Suprapubic skin (tissue), 4 donors: ENCODE measurements at regions not wholly inside any gene's neighbourhood (a gene's known extent, or its start where the extent isn't known, plus 50 kb on each side); places are given as distances from the start of the nearest gene placed in this dataset.

ENCODE experiments used
- CTCF ChIP-seq, 2 donors: fragments of 200-600 bp in 1 of 2; fragments of 450-650 bp in 1 of 2; sonication (generic) in 1 of 2; IDR thresholded peaks; one replicate each; pipeline ENCODE4 v1.5.1; 2016 to 2019; ENCODE audit warnings: antibody characterized with exemption in 2 of 2, mild to moderate bottlenecking in 1 of 2, moderate library complexity in 1 of 2
- EP300 ChIP-seq: sonication (generic); formaldehyde crosslinking; IDR thresholded peaks from one replicate; pipeline ENCODE4 v1.6.1; 2017; ENCODE audit warnings: antibody characterized with exemption
- POLR2A ChIP-seq, 2 donors: fragments of 450-650 bp; IDR thresholded peaks; one replicate each; pipeline ENCODE4 v1.6.1; 2017; ENCODE audit warnings: antibody characterized with exemption in 2 of 2, mild to moderate bottlenecking in 2 of 2, moderate library complexity in 2 of 2
- POLR2AphosphoS5 ChIP-seq, 3 donors: sonication (generic); formaldehyde crosslinking; IDR thresholded peaks; one replicate each; pipeline ENCODE4 v1.6.1; 2017; ENCODE audit warnings: antibody characterized with exemption in 3 of 3

GRCh38 chr1:173344034-173344743 lies 132.9 kb upstream of the PRDX6 start:
- TF ChIP-seq CTCF (IDR thresholded peaks at IDR 0.05) (no peak), EP300 (no peak), POLR2AphosphoS5 (IDR thresholded peaks at IDR 0.05) (no peak), POLR2A (IDR thresholded peaks at IDR 0.05) (no peak)
